Heart left ventricle (tissue), 16 donors: ENCODE measurements at regions not wholly inside any gene's neighbourhood (a gene's known extent, or its start where the extent isn't known, plus 50 kb on each side); places are given as distances from the start of the nearest gene placed in this dataset.

Source experiments
- ATAC-seq, 4 donors: fragments of 200-7000 bp; cut with Tn5 transposase; one replicate each; pipeline ENCODE4 v1.9.1; 2020 to 2022; ENCODE audit warnings: moderate library complexity in 4 of 4, mild to moderate bottlenecking in 3 of 4, moderate number of reproducible peaks in 1 of 4
- DNase-seq, 5 donors: peaks; one replicate each; pipeline ENCODE4 v3.0.0-alpha.2; 2020
- H3K27ac ChIP-seq, 12 donors: fragments of 200-600 bp; sonication (generic) in 4 of 12; one replicate each; pipeline versions ENCODE4 v1.5.0 to v1.8.0; 2016 to 2022; ENCODE audit warnings: mild to moderate bottlenecking in 2 of 12
- H3K27me3 ChIP-seq, 9 donors: fragments of 200-600 bp; sonication (generic) in 2 of 9; one replicate each; pipeline versions ENCODE4 v1.5.1 to v1.8.0; 2016 to 2022; ENCODE audit warnings: mild to moderate bottlenecking in 3 of 9
- H3K36me3 ChIP-seq, 9 donors: fragments of 200-600 bp; sonication (generic) in 2 of 9; one replicate each; pipeline versions ENCODE4 v1.5.0 to v1.8.0; 2018 to 2022; ENCODE audit warnings: mild to moderate bottlenecking in 2 of 9
- H3K4me1 ChIP-seq, 12 donors: fragments of 200-600 bp; sonication (generic) in 4 of 12; one replicate each; pipeline versions ENCODE4 v1.5.0 to v1.8.0; 2016 to 2022; ENCODE audit warnings: mild to moderate bottlenecking in 3 of 12
- H3K4me3 ChIP-seq, 12 donors: fragments of 200-600 bp; sonication (generic) in 4 of 12; one replicate each; pipeline versions ENCODE4 v1.5.0 to v1.8.0; 2017 to 2022; ENCODE audit warnings: mild to moderate bottlenecking in 9 of 12, moderate library complexity in 4 of 12
- H3K9me3 ChIP-seq, 12 donors: fragments of 200-600 bp; sonication (generic) in 4 of 12; one replicate each; pipeline versions ENCODE4 v1.5.0 to v1.8.0; 2016 to 2022; ENCODE audit warnings: mild to moderate bottlenecking in 1 of 12
- CTCF ChIP-seq, 12 donors: fragments of 200-600 bp; sonication (generic) in 4 of 12; IDR thresholded peaks; one replicate each; pipeline versions ENCODE4 v1.5.0 to v1.8.0; 2018 to 2022; ENCODE audit warnings: antibody characterized with exemption in 12 of 12, mild to moderate bottlenecking in 5 of 12
- POLR2A ChIP-seq, 2 donors: fragments of 450-650 bp; IDR thresholded peaks; one replicate each; pipeline ENCODE4 v1.6.1; 2017; ENCODE audit warnings: antibody characterized with exemption in 2 of 2, mild to moderate bottlenecking in 2 of 2, moderate library complexity in 2 of 2
- WGBS, 4 donors: extraction: QIAGEN DNeasy Blood & Tissue Kit in 2 of 4; methylation state at CpG; one replicate each; pipeline versions ENCODE4 v1.1.5 to v1.1.7; 2013 to 2018; 5-methylcytosine and 5-hydroxymethylcytosine counted together
- intact Hi-C, 10 donors: fragments of 100-400 bp; cut with DNase I; formaldehyde crosslinking; loops; one replicate each; pipeline versions ENCODE4 v1.11.1 to v1.14.2; 2022
- donor health status: ischemic (EF 13 %, LVEDD 7.1; RV severe dilation, severe dysfunction).
- donor health status: healthy with polysubstance abuse.
- donor health status: DM: no; HTN: yes; CAD: no.
- donor health status: DM: no; HTN: no; CAD: no.
- donor health status: ischemic (EF 25% LVEDD 6.9; RV normal size, moderate dysfunction).
- donor health status: ischemic (EF 25% LVEDD 5.7; RV mildly dilated, moderate dysfunction).
- donor health status: healthy.
- donor health status: DM: yes; HTN: yes; CAD: no.
- donor health status: ischemic (EF 35%, LVEDD 5.7; RV mildly dilated, moderate dysfunction).
- donor health status: nonischemic (EF 11% LVEDD 7.7; RV severe dilation, severe dysfunction).
- donor health status: DM: yes; HTN: yes; CAD: no.
- donor health status: PGD.
- donor health status: ischemic (EF 29% LVEDD 5.4; RV normal size, mild dysfunction).
- donor health status: nonischemic (EF 23%, LVEDD 6.1; RV moderate dilation, normal function).

GRCh38 chr6:138576313-138576712 lies 77.0 kb upstream of the NHSL1 start:
- intact Hi-C loops = loop anchor here in 2 of 10 donors (10.0 kb wide), 1 partner anchor 142 kb away; no protein-coding TSS in a partner anchor
- Histone ChIP-seq H3K36me3 (no peaks in the 10 kb centered on the region), H3K27me3 (peaks cover 0 to 3% (median 0%) of the 10 kb centered on the region in 9 donors), H3K4me3 (no peak overlapping the region), H3K27ac (no peak overlapping the region), H3K9me3 (no peaks in the 10 kb centered on the region), H3K4me1 (peaks cover 0 to 20% (median 2%) of the 10 kb centered on the region in 12 donors)
- DNase-seq (no peak), ATAC-seq (no peak)
- TF ChIP-seq POLR2A (IDR thresholded peaks at IDR 0.05) (no peak), CTCF (IDR thresholded peaks at IDR 0.05) (no peak)
- WGBS, 4 donors = 72 to 79% (median 76%) methylated on average over 6 of the region's 6 CpGs

- intact Hi-C loops = loop anchor here in 2 of 10 donors (10.0 kb wide), 1 partner anchor 143 kb away; no protein-coding TSS in a partner anchor
- Histone ChIP-seq H3K4me1 (peaks cover 0 to 11% (median 0%) of the 10 kb centered on the region in 12 donors), H3K9me3 (no peaks in the 10 kb centered on the region), H3K27ac (peak overlapping the region in 6 of 12 donors; percentile 2 to 61 (median 26)), H3K27me3 (peaks cover 0 to under 1% (median 0%) of the 10 kb centered on the region in 9 donors), H3K4me3 (no peak overlapping the region), H3K36me3 (no peaks in the 10 kb centered on the region)
- WGBS, 4 donors = 50 to 53% (median 52%) methylated on average over 9 of the region's 9 CpGs
- no peak for TF ChIP-seq CTCF (IDR thresholded peaks at IDR 0.05)
- TF ChIP-seq POLR2A (IDR thresholded peaks at IDR 0.05) = no peak
- ATAC-seq (peak; percentile 30 to 82 (median 63)), DNase-seq (peak in 1 of 5 donors; percentile 39)
Measured at GRCh38 chr6:138577151-138577915, 78.0 kb upstream of the NHSL1 start.

- peaks cover 0 to 11% (median 0%) of the 10 kb centered on the region in 12 donors for H3K4me1 ChIP-seq
- intact Hi-C loops = loop anchor here in 1 of 10 donors (10.0 kb wide), 1 partner anchor 465 kb away; no protein-coding TSS in a partner anchor
Measured at GRCh38 chr6:138580040-138580439, 80.7 kb upstream of the NHSL1 start.

More at GRCh38 chr6:138580040-138580439, 80.7 kb upstream of the NHSL1 start:
- Histone ChIP-seq H3K27ac (no peak overlapping the region), H3K4me3 (no peak overlapping the region), H3K9me3 (no peaks in the 10 kb centered on the region), H3K36me3 (no peaks in the 10 kb centered on the region), H3K27me3 (no peaks in the 10 kb centered on the region)
- 87 to 95% (median 93%) methylated on average over 4 of the region's 4 CpGs for WGBS, 4 donors
- no peak for TF ChIP-seq CTCF (IDR thresholded peaks at IDR 0.05)
- no peak for TF ChIP-seq POLR2A (IDR thresholded peaks at IDR 0.05)
- no peak for ATAC-seq
- DNase-seq = no peak
